Cardiac muscle cell (in vitro differentiated cells and primary cell): ENCODE measurements at regions not wholly inside any gene's neighbourhood (a gene's known extent, or its start where the extent isn't known, plus 50 kb on each side); places are given as distances from the start of the nearest gene placed in this dataset.
"Not testable (repeated sequence)": the region's sequence is repeated elsewhere in the genome, so short reads cannot be mapped to it uniquely, and the experiment has no call there.

Source experiments
- DNase-seq, 2 donors: peaks; one replicate each; pipeline versions ENCODE4 v3.0.0 to v3.0.0-alpha.2; 2010 to 2017; ENCODE audit warnings: low read depth in 1 of 2, low spot score in 1 of 2
- H3K27ac ChIP-seq: fragments of 200-600 bp; sonication (generic); 2 replicates; pipeline ENCODE4 v1.5.1; 2016
- H3K27me3 ChIP-seq: fragments of 200-600 bp; sonication (generic); 2 replicates; pipeline ENCODE4 v1.6.0; 2016; ENCODE audit warnings: control low read depth
- H3K36me3 ChIP-seq: fragments of 200-600 bp; sonication (generic); 2 replicates; pipeline ENCODE4 v1.5.1; 2016; ENCODE audit warnings: control low read depth
- H3K4me1 ChIP-seq: fragments of 200-600 bp; sonication (generic); 2 replicates; pipeline ENCODE4 v1.8.1; 2017; ENCODE audit warnings: low read depth, mild to moderate bottlenecking, mixed run types
- H3K4me3 ChIP-seq: fragments of 200-600 bp; sonication (generic); 2 replicates; pipeline ENCODE4 v1.5.1; 2016; ENCODE audit warnings: mild to moderate bottlenecking
- H3K9me3 ChIP-seq: fragments of 200-600 bp; sonication (generic); 2 replicates; pipeline ENCODE4 v1.5.1; 2017; ENCODE audit warnings: low read depth, mild to moderate bottlenecking, control low read depth
- TF ChIP-seq, protein P1 (sequence below): IDR thresholded peaks from 2 replicates; pipeline ENCODE4 v1.5.1; 2012; ENCODE audit warnings: low read depth, mild to moderate bottlenecking, low read length

DNA sequence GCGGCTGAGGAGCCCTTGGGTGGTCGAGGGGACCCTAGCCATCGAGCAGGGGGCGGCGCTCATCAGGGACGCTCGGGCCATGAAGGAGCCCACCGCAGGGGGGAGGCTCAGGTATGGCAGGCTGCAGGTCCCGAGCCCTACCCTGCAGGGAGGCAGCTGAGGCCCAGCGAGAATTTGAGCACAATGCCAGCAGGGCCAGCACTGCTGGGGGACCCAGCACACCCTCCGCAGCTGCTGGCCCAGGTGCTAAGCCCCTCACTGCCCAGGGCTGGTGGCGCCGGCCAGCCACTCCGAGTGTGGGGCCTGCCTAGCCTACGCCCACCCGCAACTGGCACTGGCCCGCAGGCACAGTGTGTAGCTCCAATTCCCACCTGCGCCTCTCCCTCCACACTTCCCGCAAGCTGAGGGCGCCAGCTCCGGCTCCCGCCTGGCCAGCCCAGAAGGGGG lies 325.4 kb upstream of the FRG1 start:
- TF ChIP-seq, protein P1, sequence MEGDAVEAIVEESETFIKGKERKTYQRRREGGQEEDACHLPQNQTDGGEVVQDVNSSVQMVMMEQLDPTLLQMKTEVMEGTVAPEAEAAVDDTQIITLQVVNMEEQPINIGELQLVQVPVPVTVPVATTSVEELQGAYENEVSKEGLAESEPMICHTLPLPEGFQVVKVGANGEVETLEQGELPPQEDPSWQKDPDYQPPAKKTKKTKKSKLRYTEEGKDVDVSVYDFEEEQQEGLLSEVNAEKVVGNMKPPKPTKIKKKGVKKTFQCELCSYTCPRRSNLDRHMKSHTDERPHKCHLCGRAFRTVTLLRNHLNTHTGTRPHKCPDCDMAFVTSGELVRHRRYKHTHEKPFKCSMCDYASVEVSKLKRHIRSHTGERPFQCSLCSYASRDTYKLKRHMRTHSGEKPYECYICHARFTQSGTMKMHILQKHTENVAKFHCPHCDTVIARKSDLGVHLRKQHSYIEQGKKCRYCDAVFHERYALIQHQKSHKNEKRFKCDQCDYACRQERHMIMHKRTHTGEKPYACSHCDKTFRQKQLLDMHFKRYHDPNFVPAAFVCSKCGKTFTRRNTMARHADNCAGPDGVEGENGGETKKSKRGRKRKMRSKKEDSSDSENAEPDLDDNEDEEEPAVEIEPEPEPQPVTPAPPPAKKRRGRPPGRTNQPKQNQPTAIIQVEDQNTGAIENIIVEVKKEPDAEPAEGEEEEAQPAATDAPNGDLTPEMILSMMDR, result no peak

DNA sequence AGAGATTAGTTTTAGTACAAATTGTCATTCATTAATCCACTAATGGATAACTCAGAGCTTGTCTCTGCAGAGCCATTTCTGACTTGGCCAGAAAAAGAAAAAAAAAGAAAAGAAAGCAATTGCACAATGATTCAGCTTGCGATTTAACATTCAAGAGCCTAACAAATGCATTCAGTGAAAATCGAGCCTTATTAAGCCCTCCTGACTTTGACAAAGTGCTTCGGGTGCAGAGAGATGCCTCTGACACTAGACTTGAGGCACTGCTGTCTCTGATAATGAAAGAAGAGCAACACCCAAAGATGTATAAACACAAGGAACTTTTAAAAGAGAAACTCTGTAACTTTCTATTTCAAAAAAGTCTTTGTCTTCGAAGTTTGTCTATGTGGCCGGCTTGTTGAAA lies 322.9 kb upstream of the FRG1 start:
- H3K4me3 ChIP-seq, H3K4me1 ChIP-seq, H3K27ac ChIP-seq, H3K27me3 ChIP-seq, H3K36me3 ChIP-seq, DNase-seq, H3K9me3 ChIP-seq: not testable (repeated sequence)

More for the DNA sequence above, 325.4 kb upstream of the FRG1 start:
- DNase-seq, result no peak
- Histone ChIP-seq H3K4me1 (no peaks in the 10 kb centered on the region), H3K27ac (no peak overlapping the region), H3K9me3 (no peaks in the 10 kb centered on the region), H3K36me3 (no peaks in the 10 kb centered on the region), H3K27me3 (no peaks in the 10 kb centered on the region), H3K4me3 (no peak overlapping the region)

DNA sequence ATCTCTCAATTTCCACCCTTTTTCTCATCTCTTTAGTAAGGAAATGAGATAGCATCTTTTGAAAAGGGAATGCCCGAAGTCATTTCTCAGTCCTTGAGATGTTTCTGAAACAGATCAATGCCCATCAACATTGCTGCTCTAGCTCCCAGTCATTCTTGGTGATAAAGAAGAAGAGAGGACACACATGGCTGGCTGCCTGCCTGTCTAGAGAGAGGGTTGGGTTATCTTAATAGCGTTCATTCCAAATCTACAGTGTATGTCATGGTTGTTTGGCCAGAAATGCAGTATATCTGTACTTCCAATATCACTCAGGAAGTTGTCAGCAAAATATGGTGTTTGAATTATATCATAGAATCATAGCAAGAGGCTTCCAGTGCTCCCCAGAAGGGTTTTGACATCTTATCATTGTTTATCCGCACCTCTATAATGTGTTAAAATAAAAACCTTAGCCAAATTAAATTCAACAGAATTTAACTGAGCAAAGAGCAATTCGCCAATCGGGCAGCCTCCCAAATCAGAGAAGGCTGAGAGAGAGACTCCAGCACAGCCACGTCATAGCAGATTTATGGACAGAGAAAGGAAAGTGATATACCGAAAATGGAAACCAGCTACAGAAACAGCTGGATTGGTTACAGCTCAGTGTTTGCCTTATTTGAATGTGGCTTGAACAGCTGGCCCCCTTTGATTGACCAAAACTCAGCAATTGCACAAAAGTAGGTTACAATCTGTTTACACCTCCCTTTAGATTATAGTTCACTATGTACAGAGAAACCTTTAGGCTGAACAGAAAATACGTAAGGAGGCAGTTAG lies 321.0 kb upstream of the FRG1 start:
- not testable (repeated sequence) for H3K9me3 ChIP-seq, H3K4me3 ChIP-seq, H3K36me3 ChIP-seq, H3K27me3 ChIP-seq, H3K4me1 ChIP-seq, H3K27ac ChIP-seq, DNase-seq

DNA sequence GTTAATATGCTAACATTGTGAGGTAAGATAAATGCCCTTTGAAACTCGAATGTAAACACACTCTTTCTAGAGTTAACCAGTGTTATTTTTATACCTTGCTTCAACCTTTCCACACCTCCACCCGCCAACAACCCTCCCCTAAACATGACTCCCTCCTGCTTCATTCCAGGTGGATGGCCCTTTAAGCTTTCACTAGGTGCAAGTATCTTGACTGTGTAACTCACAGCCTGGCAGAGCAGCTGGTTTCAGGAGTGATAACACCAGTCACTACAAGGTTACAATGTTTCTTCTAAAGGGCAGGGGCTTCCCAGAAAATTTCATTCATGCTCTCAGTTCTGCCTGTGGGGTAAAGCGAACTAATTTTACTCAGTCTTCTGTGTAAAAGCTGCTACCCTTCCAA lies 318.1 kb upstream of the FRG1 start:
- not testable (repeated sequence) for H3K9me3 ChIP-seq, H3K27me3 ChIP-seq, H3K4me3 ChIP-seq, H3K4me1 ChIP-seq, H3K27ac ChIP-seq, H3K36me3 ChIP-seq
- DNase-seq, result peak in 1 of 2 donors; percentile 78

DNA sequence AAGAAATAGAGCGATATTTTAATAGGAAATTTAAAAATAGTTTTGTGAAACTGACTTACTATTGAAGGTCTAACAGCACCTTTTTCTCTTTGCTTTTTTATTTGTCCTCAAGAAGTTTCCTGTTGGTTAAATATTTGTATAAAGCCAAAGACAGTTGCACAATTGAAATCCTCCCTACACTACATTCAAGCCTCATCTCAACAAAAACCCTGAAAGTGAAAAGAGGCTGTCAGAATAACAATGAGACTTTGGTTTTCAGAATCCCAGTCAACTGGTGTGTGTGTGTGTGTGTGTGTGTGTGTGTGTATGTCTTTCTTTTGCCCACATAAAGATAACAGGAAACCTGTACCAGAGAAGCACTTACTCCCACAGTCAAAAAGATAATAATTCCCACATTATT lies 313.6 kb upstream of the FRG1 start:
- not testable (repeated sequence) for H3K36me3 ChIP-seq, H3K4me3 ChIP-seq, H3K27ac ChIP-seq, H3K9me3 ChIP-seq, H3K4me1 ChIP-seq, DNase-seq, H3K27me3 ChIP-seq

DNA sequence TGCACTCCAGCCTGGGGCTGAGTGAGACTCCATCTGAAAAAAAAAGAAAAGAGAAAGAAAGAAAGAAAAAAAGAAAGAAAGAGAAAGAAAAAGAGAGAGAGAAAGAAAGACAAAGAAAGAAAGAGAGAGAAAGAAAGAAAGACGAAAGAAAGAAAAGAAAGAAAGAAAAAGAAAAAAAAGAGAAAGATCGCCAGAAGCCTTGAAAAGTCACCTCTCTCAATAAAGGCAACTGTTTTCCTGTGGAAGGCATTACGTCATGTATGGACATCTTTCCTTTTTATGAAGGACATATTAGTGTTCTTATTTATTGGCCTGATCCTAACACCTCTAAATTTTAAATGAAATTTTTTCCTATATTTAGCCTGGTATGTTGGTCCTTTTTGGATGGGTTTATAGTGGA lies 310.9 kb upstream of the FRG1 start:
- not testable (repeated sequence) for DNase-seq, H3K27ac ChIP-seq, H3K4me3 ChIP-seq, H3K27me3 ChIP-seq, H3K9me3 ChIP-seq, H3K4me1 ChIP-seq, H3K36me3 ChIP-seq

DNA sequence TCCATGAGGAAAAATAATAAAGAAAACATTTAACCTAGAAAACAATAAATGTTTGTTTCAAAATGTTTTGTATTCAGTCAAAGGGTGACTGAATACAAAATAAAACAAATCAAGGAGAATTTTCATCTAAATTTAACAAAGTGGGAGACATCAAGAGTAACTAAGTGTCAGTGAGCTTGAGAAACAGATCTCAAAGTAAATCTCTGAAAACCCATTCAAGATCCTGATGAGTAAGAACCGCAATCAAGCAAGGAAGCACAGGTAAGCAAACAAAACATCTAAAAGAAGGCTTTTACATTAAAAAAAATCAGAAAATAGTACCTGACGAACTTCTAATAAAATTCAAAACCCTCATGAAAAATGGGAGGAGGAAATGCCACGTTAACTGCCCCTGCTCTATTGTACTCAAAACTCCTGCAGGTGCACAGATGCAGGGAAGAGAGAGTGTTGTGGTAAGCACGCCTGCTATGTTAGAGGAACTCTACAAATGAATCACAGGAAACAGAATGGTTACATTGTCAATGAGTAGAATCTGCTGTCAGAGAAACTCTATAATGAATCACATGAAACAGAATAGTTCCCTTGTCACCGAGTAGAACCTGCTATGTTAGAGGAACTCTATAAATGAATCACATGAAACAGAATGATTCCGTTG lies 309.6 kb upstream of the FRG1 start:
- H3K9me3 ChIP-seq, H3K36me3 ChIP-seq, DNase-seq, H3K27ac ChIP-seq, H3K4me3 ChIP-seq, H3K4me1 ChIP-seq, H3K27me3 ChIP-seq: not testable (repeated sequence)

DNA sequence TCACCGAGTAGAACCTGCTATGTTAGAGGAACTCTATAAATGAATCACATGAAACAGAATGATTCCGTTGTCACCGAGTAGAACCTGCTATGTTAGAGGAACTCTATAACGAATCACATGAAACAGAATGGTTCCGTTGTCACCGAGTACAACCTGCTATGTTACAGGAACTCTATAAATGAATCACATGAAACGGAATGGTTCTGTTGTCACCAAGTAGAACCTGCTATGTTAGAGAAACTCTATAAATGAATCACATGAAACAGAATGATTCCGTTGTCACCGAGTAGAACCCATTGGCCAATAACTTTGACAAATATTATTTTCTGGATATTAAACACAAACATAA lies 309.1 kb upstream of the FRG1 start:
- not testable (repeated sequence) for H3K9me3 ChIP-seq, DNase-seq, H3K4me3 ChIP-seq, H3K27ac ChIP-seq, H3K27me3 ChIP-seq, H3K4me1 ChIP-seq, H3K36me3 ChIP-seq

DNA sequence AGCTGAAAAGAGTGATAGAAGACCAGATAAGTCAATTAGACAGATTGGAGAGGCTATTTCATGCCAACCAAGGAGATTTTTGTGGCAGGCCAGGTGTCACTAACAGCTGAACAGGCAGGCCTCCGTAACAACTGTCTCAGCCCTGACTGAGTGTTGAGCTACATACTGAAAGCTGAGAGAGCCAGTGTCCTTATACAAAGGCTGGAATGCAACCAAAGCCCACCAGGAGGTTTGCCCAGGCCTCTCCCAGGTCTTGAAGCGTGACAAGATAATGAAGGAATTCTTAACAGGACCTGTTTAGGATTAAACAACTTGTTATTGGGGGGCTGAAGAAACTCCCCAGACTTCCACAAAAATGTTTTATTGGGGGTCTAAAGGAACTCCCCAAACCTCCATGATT lies 290.2 kb upstream of the FRG1 start:
- H3K4me1 ChIP-seq, H3K4me3 ChIP-seq, H3K36me3 ChIP-seq, H3K27ac ChIP-seq, H3K27me3 ChIP-seq, H3K9me3 ChIP-seq: not testable (repeated sequence)
- DNase-seq, result peak in 1 of 2 donors; percentile 20

DNA sequence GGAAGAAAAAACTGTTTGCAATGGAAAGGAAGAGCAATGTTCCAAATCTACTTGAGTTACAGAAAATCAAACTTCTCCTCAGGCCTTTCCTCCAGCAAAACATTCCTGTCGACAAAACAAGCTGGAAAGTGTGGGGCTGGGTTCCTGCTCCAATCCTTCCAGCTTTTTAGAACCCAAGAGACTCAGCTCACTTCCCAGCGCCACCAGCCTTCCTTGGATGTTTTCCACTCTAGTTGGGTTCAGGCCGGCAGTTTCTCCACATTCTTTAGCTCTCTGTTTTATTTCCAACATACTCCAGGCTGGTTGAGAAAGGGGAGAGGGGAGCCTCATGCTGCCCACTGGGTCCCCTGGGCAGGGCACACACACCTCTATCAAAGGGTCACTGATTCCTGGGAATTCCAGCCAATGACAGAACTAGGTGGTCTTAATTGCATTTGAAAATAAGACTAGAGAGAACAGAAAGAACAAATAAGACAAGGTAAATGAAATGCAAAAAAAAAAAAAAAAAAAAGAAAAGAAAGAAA lies 287.5 kb upstream of the FRG1 start:
- H3K27ac ChIP-seq, H3K36me3 ChIP-seq, H3K9me3 ChIP-seq, H3K4me1 ChIP-seq, H3K27me3 ChIP-seq, H3K4me3 ChIP-seq, DNase-seq: not testable (repeated sequence)

DNA sequence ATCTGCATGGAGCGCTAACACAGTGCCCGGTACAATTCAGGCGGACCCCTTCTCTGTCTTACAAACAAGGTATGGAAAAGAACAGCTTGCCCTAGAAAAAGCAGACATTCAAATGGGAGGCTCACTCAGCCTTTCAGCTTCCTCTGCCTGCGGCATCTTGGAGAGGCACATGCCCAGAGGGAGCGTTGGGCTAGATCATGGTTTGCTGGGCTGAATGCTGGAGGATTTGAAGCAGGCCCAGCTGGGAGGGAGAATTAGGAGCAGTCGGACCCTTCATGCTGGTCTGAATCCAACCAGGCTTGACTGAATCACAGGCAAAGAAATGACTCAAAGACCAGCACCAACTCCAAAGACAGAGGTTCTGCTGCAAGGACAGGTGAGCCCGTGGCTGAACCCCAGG lies 286.7 kb upstream of the FRG1 start:
- not testable (repeated sequence) for H3K4me3 ChIP-seq, H3K27ac ChIP-seq, H3K27me3 ChIP-seq, H3K4me1 ChIP-seq, DNase-seq, H3K36me3 ChIP-seq, H3K9me3 ChIP-seq

DNA sequence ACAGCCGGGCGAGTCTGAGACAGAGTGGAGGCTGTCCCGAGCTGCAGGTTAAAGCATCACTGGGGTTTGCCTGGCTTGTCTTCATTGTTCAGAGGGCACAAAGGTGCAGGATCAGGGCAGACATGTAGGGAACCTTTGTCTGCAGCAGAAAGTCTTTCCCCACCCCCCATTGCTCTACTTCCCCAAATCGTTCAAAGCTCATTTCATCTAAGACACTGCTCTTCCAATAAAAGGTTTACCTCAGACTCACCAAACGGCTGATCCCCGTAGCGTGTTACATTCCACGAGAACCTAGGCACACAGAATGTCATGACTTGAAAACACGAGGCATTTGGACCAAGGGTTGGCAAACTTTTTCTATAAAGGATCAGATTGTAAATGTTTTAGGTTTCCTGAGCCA lies 286.3 kb upstream of the FRG1 start:
- not testable (repeated sequence) for H3K4me3 ChIP-seq

DNA sequence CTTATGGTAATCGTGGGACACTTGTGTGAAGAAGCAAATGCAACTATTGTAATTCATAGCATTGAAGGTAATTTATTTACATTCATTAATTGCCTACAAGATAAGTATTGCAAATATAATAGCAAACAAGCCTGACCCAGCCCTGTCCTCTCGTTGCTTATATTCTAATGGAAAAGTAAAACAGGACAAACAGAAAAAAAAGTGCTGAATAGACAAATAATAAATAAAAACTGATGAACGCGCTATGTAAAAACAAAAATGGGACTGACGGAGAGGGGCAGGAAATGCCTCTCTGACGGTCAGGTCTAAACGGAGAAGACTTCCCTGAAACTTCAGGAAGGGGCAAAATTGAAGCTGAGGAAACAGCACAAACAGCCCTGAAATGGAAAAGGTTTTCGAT lies 284.9 kb upstream of the FRG1 start:
- not testable (repeated sequence) for H3K36me3 ChIP-seq, H3K27ac ChIP-seq, DNase-seq, H3K27me3 ChIP-seq, H3K4me1 ChIP-seq, H3K4me3 ChIP-seq, H3K9me3 ChIP-seq

More for the DNA sequence above, 286.3 kb upstream of the FRG1 start:
- H3K27me3 ChIP-seq, H3K36me3 ChIP-seq, DNase-seq, H3K4me1 ChIP-seq, H3K9me3 ChIP-seq, H3K27ac ChIP-seq: not testable (repeated sequence)
